ENCODE measurements at regions not wholly inside any gene's neighbourhood (a gene's known extent, or its start where the extent isn't known, plus 50 kb on each side); places are given as distances from the start of the nearest gene placed in this dataset.

DNA sequence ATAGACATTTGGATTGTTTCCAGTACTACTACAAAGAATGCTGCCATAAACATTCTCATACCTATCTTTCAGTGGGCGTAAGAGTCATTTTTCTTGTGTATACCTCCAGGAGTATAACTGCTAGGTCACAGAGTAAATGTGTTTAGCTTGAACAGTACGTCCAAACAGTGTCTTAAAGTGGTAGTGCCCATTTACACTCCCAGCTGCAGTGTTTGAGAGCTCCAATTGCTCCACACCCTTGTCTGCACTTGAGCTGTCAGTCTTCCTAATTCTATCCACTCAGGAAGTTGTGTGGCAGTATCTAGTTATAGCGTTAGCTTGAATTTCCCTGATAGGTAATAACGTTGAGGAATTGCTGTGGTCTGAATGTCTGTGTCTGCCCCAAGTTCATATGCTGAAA lies 404.7 kb upstream of the PPP2R3A start:
- no peak for TF ChIP-seq MXI1 (IDR thresholded peaks at IDR 0.05; ENCODE audit: low read depth, low read length)
- no peak for TF ChIP-seq ZFP36 (IDR thresholded peaks at IDR 0.05; ENCODE audit: low read depth, low read length, partially characterized antibody)
- no peak for TF ChIP-seq POLR2AphosphoS5 (IDR thresholded peaks at IDR 0.05; ENCODE audit: control insufficient read depth, insufficient read depth, low read depth, low read length)
- TF ChIP-seq NFE2L1 (tag; IDR thresholded peaks at IDR 0.05; ENCODE audit: borderline replicate concordance, low read depth), result no peak
- TF ChIP-seq HMG20B (CRISPR knock-in tag; IDR thresholded peaks at IDR 0.05), result no peak
- no peak for TF ChIP-seq FOXA3 (CRISPR knock-in tag; conservative IDR thresholded peaks at IDR 0.05 in 1 of 2, IDR thresholded peaks at IDR 0.05 in 1 of 2)
- TF ChIP-seq ZC3H11A (IDR thresholded peaks at IDR 0.05; ENCODE audit: low read depth, low read length), result no peak
- TF ChIP-seq SP1 (CRISPR knock-in tag; IDR thresholded peaks at IDR 0.05), result no peak
- TF ChIP-seq, protein P1, sequence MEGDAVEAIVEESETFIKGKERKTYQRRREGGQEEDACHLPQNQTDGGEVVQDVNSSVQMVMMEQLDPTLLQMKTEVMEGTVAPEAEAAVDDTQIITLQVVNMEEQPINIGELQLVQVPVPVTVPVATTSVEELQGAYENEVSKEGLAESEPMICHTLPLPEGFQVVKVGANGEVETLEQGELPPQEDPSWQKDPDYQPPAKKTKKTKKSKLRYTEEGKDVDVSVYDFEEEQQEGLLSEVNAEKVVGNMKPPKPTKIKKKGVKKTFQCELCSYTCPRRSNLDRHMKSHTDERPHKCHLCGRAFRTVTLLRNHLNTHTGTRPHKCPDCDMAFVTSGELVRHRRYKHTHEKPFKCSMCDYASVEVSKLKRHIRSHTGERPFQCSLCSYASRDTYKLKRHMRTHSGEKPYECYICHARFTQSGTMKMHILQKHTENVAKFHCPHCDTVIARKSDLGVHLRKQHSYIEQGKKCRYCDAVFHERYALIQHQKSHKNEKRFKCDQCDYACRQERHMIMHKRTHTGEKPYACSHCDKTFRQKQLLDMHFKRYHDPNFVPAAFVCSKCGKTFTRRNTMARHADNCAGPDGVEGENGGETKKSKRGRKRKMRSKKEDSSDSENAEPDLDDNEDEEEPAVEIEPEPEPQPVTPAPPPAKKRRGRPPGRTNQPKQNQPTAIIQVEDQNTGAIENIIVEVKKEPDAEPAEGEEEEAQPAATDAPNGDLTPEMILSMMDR (IDR thresholded peaks at IDR 0.05 in 2 of 3, conservative IDR thresholded peaks at IDR 0.05 in 1 of 3; ENCODE audit: insufficient read depth in 2 of 3, low read depth in 1 of 3, low read length in 3 of 3), result no peak
- no peak for TF ChIP-seq MIER1 (IDR thresholded peaks at IDR 0.05; ENCODE audit: low read depth)
- no peak for TF ChIP-seq MYC (IDR thresholded peaks at IDR 0.05; ENCODE audit: low read depth, low read length)
- no peak for TF ChIP-seq MYC (CRISPR knock-in tag; IDR thresholded peaks at IDR 0.05; ENCODE audit: borderline replicate concordance, low read depth)
- TF ChIP-seq, protein P2, sequence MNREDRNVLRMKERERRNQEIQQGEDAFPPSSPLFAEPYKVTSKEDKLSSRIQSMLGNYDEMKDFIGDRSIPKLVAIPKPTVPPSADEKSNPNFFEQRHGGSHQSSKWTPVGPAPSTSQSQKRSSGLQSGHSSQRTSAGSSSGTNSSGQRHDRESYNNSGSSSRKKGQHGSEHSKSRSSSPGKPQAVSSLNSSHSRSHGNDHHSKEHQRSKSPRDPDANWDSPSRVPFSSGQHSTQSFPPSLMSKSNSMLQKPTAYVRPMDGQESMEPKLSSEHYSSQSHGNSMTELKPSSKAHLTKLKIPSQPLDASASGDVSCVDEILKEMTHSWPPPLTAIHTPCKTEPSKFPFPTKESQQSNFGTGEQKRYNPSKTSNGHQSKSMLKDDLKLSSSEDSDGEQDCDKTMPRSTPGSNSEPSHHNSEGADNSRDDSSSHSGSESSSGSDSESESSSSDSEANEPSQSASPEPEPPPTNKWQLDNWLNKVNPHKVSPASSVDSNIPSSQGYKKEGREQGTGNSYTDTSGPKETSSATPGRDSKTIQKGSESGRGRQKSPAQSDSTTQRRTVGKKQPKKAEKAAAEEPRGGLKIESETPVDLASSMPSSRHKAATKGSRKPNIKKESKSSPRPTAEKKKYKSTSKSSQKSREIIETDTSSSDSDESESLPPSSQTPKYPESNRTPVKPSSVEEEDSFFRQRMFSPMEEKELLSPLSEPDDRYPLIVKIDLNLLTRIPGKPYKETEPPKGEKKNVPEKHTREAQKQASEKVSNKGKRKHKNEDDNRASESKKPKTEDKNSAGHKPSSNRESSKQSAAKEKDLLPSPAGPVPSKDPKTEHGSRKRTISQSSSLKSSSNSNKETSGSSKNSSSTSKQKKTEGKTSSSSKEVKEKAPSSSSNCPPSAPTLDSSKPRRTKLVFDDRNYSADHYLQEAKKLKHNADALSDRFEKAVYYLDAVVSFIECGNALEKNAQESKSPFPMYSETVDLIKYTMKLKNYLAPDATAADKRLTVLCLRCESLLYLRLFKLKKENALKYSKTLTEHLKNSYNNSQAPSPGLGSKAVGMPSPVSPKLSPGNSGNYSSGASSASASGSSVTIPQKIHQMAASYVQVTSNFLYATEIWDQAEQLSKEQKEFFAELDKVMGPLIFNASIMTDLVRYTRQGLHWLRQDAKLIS (CRISPR knock-in tag; IDR thresholded peaks at IDR 0.05), result no peak
- TF ChIP-seq, protein P3, sequence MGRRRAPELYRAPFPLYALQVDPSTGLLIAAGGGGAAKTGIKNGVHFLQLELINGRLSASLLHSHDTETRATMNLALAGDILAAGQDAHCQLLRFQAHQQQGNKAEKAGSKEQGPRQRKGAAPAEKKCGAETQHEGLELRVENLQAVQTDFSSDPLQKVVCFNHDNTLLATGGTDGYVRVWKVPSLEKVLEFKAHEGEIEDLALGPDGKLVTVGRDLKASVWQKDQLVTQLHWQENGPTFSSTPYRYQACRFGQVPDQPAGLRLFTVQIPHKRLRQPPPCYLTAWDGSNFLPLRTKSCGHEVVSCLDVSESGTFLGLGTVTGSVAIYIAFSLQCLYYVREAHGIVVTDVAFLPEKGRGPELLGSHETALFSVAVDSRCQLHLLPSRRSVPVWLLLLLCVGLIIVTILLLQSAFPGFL (CRISPR knock-in tag; IDR thresholded peaks at IDR 0.05), result no peak
- TF ChIP-seq, protein P4, sequence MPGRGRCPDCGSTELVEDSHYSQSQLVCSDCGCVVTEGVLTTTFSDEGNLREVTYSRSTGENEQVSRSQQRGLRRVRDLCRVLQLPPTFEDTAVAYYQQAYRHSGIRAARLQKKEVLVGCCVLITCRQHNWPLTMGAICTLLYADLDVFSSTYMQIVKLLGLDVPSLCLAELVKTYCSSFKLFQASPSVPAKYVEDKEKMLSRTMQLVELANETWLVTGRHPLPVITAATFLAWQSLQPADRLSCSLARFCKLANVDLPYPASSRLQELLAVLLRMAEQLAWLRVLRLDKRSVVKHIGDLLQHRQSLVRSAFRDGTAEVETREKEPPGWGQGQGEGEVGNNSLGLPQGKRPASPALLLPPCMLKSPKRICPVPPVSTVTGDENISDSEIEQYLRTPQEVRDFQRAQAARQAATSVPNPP (IDR thresholded peaks at IDR 0.05; ENCODE audit: borderline replicate concordance, insufficient read depth, insufficient read length), result no peak

Measured in K562 (cell line).